IMR-90 (cell line): ENCODE measurements at regions not wholly inside any gene's neighbourhood (a gene's known extent, or its start where the extent isn't known, plus 50 kb on each side); places are given as distances from the start of the nearest gene placed in this dataset.
"Not testable (repeated sequence)": the region's sequence is repeated elsewhere in the genome, so short reads cannot be mapped to it uniquely, and the experiment has no call there.

ENCODE experiments used
- ATAC-seq: fragments of 200-7000 bp; cut with Tn5 transposase; 2 replicates; pipeline ENCODE4 v1.9.1; 2020; ENCODE audit warnings: low read depth, mild to moderate bottlenecking, moderate library complexity
- BruUV-seq: library from RNA; stranded (reverse); fragments of 400-500 nt; replicated peaks from 2 replicates; lab custom pipeline; 2021; lab: Mats Ljungman, UMichigan
- CTCF ChIA-PET: fragments of 300-600 bp; formaldehyde crosslinking; extraction: SDS; loops from one replicate; lab custom pipeline; 2021; ENCODE audit warnings: antibody characterized with exemption; lab: Yijun Ruan, JAX
- POLR2A ChIA-PET: fragments of 300-600 bp; sonication (Branson Sonifier 250); formaldehyde crosslinking; loops from one replicate; lab custom pipeline; 2022; ENCODE audit warnings: antibody characterized with exemption; ENCODE audit not compliant: unreplicated experiment; lab: Charles Lee
- DNase-seq: peaks from one replicate; pipeline ENCODE4 v3.0.0; 2013
- H2AFZ ChIP-seq: replicated peaks from 2 replicates; pipeline ENCODE3; 2013; ENCODE audit warnings: low read length, mild to moderate bottlenecking; ENCODE audit not compliant: poor library complexity
- H2AK5ac ChIP-seq: 2 replicates; pipeline ENCODE4 v1.6.1; 2013; ENCODE audit warnings: low read depth, low read length, inconsistent platforms
- H2AK9ac ChIP-seq: replicated peaks from 2 replicates; pipeline ENCODE3; 2013; ENCODE audit warnings: mild to moderate bottlenecking, low read depth, low read length, moderate library complexity; ENCODE audit not compliant: poor library complexity
- H2BK120ac ChIP-seq: 2 replicates; pipeline ENCODE4 v1.6.1; 2013; ENCODE audit warnings: low read depth, low read length, inconsistent platforms
- H2BK15ac ChIP-seq: 3 replicates; pipeline ENCODE4 v1.6.1; 2013; ENCODE audit warnings: low read depth, low read length, inconsistent platforms
- H2BK20ac ChIP-seq: 2 replicates; pipeline ENCODE4 v1.6.1; 2013; ENCODE audit warnings: low read depth, mild to moderate bottlenecking, inconsistent platforms, low read length, moderate library complexity
- H2BK5ac ChIP-seq: 2 replicates; pipeline ENCODE4 v1.6.1; 2013; ENCODE audit warnings: mild to moderate bottlenecking, low read depth, low read length, inconsistent platforms; ENCODE audit not compliant: poor library complexity, severe bottlenecking
- H3K14ac ChIP-seq: replicated peaks from 2 replicates; pipeline ENCODE4 v1.6.1; 2013; ENCODE audit warnings: low read depth, low read length, inconsistent platforms
- H3K18ac ChIP-seq: 2 replicates; pipeline ENCODE4 v1.6.1; 2013; ENCODE audit warnings: low read depth, low read length, control low read depth
- H3K23ac ChIP-seq: 2 replicates; pipeline ENCODE4 v1.6.1; 2013; ENCODE audit warnings: low read depth, low read length, inconsistent platforms
- H3K27ac ChIP-seq: 2 replicates; pipeline ENCODE4 v1.5.1; 2013; ENCODE audit warnings: mild to moderate bottlenecking, control low read depth, low read length; ENCODE audit not compliant: insufficient read depth
- H3K27me3 ChIP-seq: 2 replicates; pipeline ENCODE4 v1.6.1; 2013; ENCODE audit warnings: low read length; ENCODE audit not compliant: control insufficient read depth, insufficient read depth
- H3K36me3 ChIP-seq: 2 replicates; pipeline ENCODE4 v1.6.1; 2013; ENCODE audit warnings: low read length, mixed read lengths; ENCODE audit not compliant: control insufficient read depth, insufficient read depth
- H3K4ac ChIP-seq: 2 replicates; pipeline ENCODE4 v1.6.1; 2013; ENCODE audit warnings: low read depth, low read length, inconsistent platforms
- H3K4me1 ChIP-seq: 2 replicates; pipeline ENCODE4 v1.6.1; 2013; ENCODE audit warnings: low read length, mixed read lengths; ENCODE audit not compliant: control insufficient read depth, insufficient read depth
- H3K4me2 ChIP-seq: 2 replicates; pipeline ENCODE4 v1.6.1; 2013; ENCODE audit warnings: low read depth, mild to moderate bottlenecking, control low read depth, low read length, moderate library complexity
- H3K4me3 ChIP-seq: 2 replicates; pipeline ENCODE4 v1.5.1; 2013; ENCODE audit warnings: low read depth, mild to moderate bottlenecking, control low read depth, low read length, moderate library complexity; ENCODE audit not compliant: insufficient read depth
- H3K56ac ChIP-seq: 2 replicates; pipeline ENCODE4 v1.6.1; 2013; ENCODE audit warnings: low read length, inconsistent platforms; ENCODE audit not compliant: insufficient read depth; ENCODE audit errors: extremely low read depth
- H3K79me1 ChIP-seq, 2 experiments: 2 replicates each; pipeline ENCODE4 v1.6.1; 2013; ENCODE audit warnings: low read length in 2 of 2, inconsistent platforms in 1 of 2, low read depth in 1 of 2
- H3K9ac ChIP-seq: 2 replicates; pipeline ENCODE4 v1.6.1; 2013; ENCODE audit warnings: low read depth, low read length, control low read depth
- H3K9me1 ChIP-seq: 2 replicates; pipeline ENCODE4 v1.6.1; 2013; ENCODE audit warnings: low read length, inconsistent platforms; ENCODE audit not compliant: insufficient read depth
- H3K9me3 ChIP-seq: 2 replicates; pipeline ENCODE4 v1.6.1; 2013; ENCODE audit warnings: low read length; ENCODE audit not compliant: control insufficient read depth, insufficient read depth
- H4K20me1 ChIP-seq: 2 replicates; pipeline ENCODE4 v1.6.1; 2013; ENCODE audit warnings: low read length, inconsistent platforms; ENCODE audit not compliant: insufficient read depth
- H4K5ac ChIP-seq: 2 replicates; pipeline ENCODE4 v1.6.1; 2013; ENCODE audit warnings: mild to moderate bottlenecking, low read depth, low read length, control low read depth
- H4K8ac ChIP-seq, 2 experiments: 2 replicates each; pipeline ENCODE4 v1.6.1; 2013; ENCODE audit warnings: low read depth in 2 of 2, low read length in 2 of 2, control low read depth in 1 of 2, inconsistent platforms in 1 of 2
- H4K91ac ChIP-seq: 2 replicates; pipeline ENCODE4 v1.6.1; 2013; ENCODE audit warnings: low read depth, low read length, inconsistent platforms; ENCODE audit not compliant: insufficient read depth
- WGBS, 2 experiments: methylation state at CpG; one replicate each; pipeline versions ENCODE4 v1.1.5 to v1.1.7; 2013; ENCODE audit warnings: missing lambda C conversion rate in 2 of 2; ENCODE audit not compliant: insufficient read length in 1 of 2; ENCODE audit errors: extremely low coverage in 2 of 2; 5-methylcytosine and 5-hydroxymethylcytosine counted together
- dilution Hi-C: fragments of 300-500 bp; cut with HindIII; formaldehyde crosslinking; loops from one replicate; pipeline ENCODE4 v1.14.3; 2018; ENCODE audit warnings: low sequenced_read_pairs; ENCODE audit not compliant: unreplicated experiment
- in situ Hi-C: fragments of 300-500 bp; cut with MboI; formaldehyde crosslinking; loops from 3 replicates; pipeline ENCODE4 v1.14.3; 2019; ENCODE audit warnings: low sequenced_read_pairs, inconsistent platforms, mixed read lengths
- intact Hi-C: fragments of 100-400 bp; cut with micrococcal nuclease; formaldehyde crosslinking; loops from 2 replicates; pipeline ENCODE4 v1.10.0; 2022

GRCh38 chr6:26239415-26239814 lies 125.6 kb upstream of the BTN3A2 start:
- H3K4ac ChIP-seq, H3K27ac ChIP-seq, intact Hi-C loops, H3K79me1 ChIP-seq, BruUV-seq, H4K5ac ChIP-seq, H3K9me3 ChIP-seq, H2AK9ac ChIP-seq, H3K14ac ChIP-seq, H2BK20ac ChIP-seq, H3K4me2 ChIP-seq, in situ Hi-C loops, H2AFZ ChIP-seq, H3K36me3 ChIP-seq, CTCF ChIA-PET, H3K56ac ChIP-seq, H2BK5ac ChIP-seq, H2BK15ac ChIP-seq, H4K20me1 ChIP-seq, H2AK5ac ChIP-seq, H3K4me1 ChIP-seq, H3K4me3 ChIP-seq, H4K91ac ChIP-seq, dilution Hi-C loops, H3K23ac ChIP-seq, H3K27me3 ChIP-seq, H4K8ac ChIP-seq, POLR2A ChIA-PET, ATAC-seq, H2BK120ac ChIP-seq, H3K18ac ChIP-seq, H3K9me1 ChIP-seq, H3K9ac ChIP-seq, DNase-seq: not testable (repeated sequence)
- WGBS, 2 experiments: 94% methylated on average over 3 of the region's 18 CpGs; no CpG with 5 or more reads in 1 of the 2 experiments
